ENCODE measurements at regions not wholly inside any gene's neighbourhood (a gene's known extent, or its start where the extent isn't known, plus 50 kb on each side); places are given as distances from the start of the nearest gene placed in this dataset.
"Not testable (repeated sequence)": the region's sequence is repeated elsewhere in the genome, so short reads cannot be mapped to it uniquely, and the experiment has no call there.

DNA sequence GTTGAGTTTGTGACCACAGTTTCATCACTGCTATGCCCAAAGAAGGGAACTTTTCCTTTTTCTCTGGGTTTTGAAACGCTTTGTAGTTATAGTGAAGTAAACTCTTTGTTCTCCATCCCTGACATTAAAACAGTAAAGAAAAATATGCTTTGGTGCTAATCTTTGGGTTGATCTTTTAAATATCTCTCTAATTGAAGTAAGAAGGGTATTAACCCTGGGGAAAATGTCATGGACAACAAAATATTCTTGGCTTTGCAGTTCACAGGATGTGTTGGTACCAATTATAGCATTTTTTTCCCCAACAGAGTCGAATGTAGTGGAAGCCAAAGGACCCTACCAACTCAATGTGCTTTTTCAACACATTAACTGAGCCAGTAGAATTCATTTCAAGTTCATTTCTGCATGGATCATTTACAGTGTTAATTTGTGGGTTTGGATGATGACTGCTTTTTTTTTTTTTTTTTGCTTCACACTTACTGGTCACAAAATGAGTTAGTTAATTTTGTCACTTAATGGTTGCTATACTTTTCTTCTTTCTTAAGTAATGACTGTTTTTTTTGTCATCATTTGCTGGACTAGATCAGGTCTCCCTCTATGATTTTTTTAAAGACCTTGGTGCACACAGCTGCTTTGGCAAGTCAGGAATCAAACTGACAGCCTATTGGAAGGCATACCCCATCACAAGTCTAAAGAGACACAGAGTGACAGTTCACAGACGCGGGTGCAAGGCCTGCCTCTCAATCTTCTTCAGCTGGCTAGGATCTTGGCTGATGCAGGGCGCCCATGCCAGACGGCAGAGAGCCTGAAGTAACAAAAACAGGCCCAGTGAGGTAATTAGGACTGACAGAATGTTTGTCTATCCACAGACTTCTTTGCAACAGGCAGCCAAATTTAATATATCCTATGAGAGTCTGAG, 98.8 kb upstream of the MMADHC start:
- TF ChIP-seq, protein P1, sequence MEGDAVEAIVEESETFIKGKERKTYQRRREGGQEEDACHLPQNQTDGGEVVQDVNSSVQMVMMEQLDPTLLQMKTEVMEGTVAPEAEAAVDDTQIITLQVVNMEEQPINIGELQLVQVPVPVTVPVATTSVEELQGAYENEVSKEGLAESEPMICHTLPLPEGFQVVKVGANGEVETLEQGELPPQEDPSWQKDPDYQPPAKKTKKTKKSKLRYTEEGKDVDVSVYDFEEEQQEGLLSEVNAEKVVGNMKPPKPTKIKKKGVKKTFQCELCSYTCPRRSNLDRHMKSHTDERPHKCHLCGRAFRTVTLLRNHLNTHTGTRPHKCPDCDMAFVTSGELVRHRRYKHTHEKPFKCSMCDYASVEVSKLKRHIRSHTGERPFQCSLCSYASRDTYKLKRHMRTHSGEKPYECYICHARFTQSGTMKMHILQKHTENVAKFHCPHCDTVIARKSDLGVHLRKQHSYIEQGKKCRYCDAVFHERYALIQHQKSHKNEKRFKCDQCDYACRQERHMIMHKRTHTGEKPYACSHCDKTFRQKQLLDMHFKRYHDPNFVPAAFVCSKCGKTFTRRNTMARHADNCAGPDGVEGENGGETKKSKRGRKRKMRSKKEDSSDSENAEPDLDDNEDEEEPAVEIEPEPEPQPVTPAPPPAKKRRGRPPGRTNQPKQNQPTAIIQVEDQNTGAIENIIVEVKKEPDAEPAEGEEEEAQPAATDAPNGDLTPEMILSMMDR (IDR thresholded peaks at IDR 0.05; ENCODE audit: borderline replicate concordance, control extremely low read depth, extremely low read depth, insufficient read depth, missing control alignments): no peak
- DNase-seq (ENCODE audit: low spot score): no peak
- in situ Hi-C loops (cut with MboI; ENCODE audit: low sequenced_read_pairs, unreplicated experiment): no loop called here

- DNase-seq (ENCODE audit: low spot score); in situ Hi-C loops (cut with MboI; ENCODE audit: low sequenced_read_pairs, unreplicated experiment): not testable (repeated sequence)
These were observed 97.8 kb upstream of the MMADHC start for GRCh38 chr2:149685401-149685800.

DNA sequence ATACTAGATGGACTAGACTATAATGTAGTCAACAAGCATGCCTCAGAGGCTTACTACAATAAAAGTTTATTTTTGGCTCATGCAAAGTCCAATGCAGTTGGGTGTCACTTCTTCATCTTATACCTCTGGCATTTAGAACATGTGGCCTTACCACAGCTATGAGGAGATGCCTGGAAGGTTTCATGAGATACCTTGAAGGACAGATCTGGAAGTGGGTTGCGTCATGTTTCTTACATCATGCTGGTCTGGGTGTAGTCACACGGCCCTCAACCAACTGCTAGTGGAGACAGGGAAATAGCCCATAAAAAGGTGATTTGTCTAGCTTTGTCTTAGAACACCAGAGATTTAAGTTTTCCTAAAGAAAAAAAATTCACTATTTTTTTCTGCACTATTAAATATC, 91.7 kb upstream of the MMADHC start:
- TF ChIP-seq, protein P1 (IDR thresholded peaks at IDR 0.05; ENCODE audit: borderline replicate concordance, control extremely low read depth, extremely low read depth, insufficient read depth, missing control alignments): no peak
- in situ Hi-C loops (cut with MboI; ENCODE audit: low sequenced_read_pairs, unreplicated experiment): no loop called here

DNA sequence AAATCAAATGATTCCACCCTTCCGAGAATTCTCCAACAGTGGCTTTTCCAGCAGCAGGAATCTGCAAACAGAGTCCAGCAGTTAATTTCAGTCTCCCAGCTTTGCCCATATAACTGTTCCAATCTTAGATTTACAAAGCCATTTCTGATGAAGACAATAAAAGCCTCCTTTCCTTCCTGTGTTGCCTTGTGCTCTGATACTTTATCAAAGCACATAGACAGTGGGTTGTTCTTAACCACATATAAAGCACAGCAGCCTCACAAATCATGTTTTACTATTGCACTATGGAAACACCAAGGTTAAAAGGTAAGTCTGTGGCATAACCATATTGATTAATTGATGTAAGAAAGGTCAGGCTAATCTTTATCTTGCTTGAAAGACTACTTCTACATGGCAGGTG, 89.8 kb upstream of the MMADHC start:
- in situ Hi-C loops (cut with MboI; ENCODE audit: low sequenced_read_pairs, unreplicated experiment): no loop called here
- TF ChIP-seq, protein P1 (IDR thresholded peaks at IDR 0.05; ENCODE audit: borderline replicate concordance, control extremely low read depth, extremely low read depth, insufficient read depth, missing control alignments): no peak

More for the DNA sequence above, 91.7 kb upstream of the MMADHC start:
- DNase-seq (ENCODE audit: low spot score): no peak

DNA sequence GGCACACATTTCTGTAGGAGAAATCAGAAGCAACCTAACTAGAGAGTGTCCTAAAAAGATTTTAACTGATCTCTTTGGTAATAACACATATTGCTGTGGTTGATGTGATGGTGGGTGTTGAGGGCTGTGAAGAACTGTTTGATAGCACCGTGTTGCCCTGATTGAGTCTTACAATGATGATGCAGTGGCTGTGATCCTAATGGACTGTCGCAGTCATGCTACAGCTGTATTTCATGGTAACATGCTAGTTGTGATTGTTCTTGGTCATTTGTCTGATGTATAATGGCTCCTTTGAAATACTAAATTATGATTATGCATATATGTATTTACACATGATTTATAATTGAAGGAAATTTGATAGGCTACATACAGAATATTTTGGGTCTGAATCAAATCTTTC, 82.5 kb upstream of the MMADHC start:
- in situ Hi-C loops (cut with MboI; ENCODE audit: low sequenced_read_pairs, unreplicated experiment): no loop called here

More for the DNA sequence above, 89.8 kb upstream of the MMADHC start:
- no peak for DNase-seq (ENCODE audit: low spot score)

DNA sequence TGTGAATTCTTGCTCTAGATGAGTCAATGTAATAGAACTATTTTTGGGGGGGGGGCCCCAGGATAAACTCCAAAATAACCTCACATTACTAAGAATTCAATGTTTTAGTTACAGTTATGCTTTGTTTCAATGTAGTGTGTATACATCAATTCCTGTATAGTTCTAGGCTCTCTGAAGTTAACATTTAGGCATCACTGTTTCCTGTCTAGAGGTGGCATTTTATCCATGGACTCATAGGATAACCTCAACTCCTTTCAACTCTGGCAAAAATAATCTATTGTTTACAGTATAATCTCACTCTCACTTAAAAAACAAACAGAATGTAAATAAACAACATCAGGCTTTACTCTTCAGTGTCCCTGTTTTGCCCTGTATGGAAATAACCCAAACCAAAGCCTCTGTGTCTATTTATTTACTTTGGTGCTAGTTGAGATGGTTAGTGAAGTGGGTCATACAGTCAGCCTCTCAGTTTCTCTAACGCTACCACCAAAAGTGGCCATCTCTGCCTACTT, 79.3 kb upstream of the MMADHC start:
- in situ Hi-C loops (cut with MboI; ENCODE audit: low sequenced_read_pairs, unreplicated experiment): no loop called here
- no peak for DNase-seq (ENCODE audit: low spot score)
- TF ChIP-seq, protein P1 (IDR thresholded peaks at IDR 0.05; ENCODE audit: borderline replicate concordance, control extremely low read depth, extremely low read depth, insufficient read depth, missing control alignments): no peak

More for the DNA sequence above, 82.5 kb upstream of the MMADHC start:
- TF ChIP-seq, protein P1 (IDR thresholded peaks at IDR 0.05; ENCODE audit: borderline replicate concordance, control extremely low read depth, extremely low read depth, insufficient read depth, missing control alignments): no peak
- no peak for DNase-seq (ENCODE audit: low spot score)

DNA sequence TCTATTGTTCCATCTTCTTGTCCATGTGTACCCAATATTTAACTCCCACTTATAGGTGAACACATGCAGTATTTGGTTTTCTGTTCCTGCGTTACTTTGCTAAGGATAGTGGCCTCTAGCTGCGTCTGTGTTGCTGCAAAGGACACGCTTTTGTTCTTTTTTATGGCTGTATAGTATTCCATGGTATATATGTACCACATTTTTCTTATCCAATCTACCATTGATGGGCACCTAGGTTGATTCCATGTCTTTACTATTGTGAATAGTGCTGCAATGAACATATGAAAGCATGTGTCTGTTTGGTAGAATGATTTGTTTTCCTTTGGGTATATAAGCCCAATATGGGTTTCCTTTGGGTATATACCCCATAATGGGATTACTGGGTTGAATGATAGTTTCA, 77.3 kb upstream of the MMADHC start:
- in situ Hi-C loops (cut with MboI; ENCODE audit: low sequenced_read_pairs, unreplicated experiment): no loop called here
- no peak for DNase-seq (ENCODE audit: low spot score)
- TF ChIP-seq, protein P1 (IDR thresholded peaks at IDR 0.05; ENCODE audit: borderline replicate concordance, control extremely low read depth, extremely low read depth, insufficient read depth, missing control alignments): no peak
